Right forelimb (tissue), 1 donor: ENCODE measurements at regions not wholly inside any gene's neighbourhood (a gene's known extent, or its start where the extent isn't known, plus 50 kb on each side); places are given as distances from the start of the nearest gene placed in this dataset.

Source experiments
- DNase-seq: peaks from one replicate; pipeline ENCODE4 v3.0.0-alpha.2; 2018

- no peak for DNase-seq
These were observed 495.7 kb downstream of the GALC start for GRCh38 chr14:87497301-87497700.

- no peak for DNase-seq
These were observed 499.0 kb downstream of the GALC start for GRCh38 chr14:87494010-87494409.

GRCh38 chr14:87492561-87492960 is 500.4 kb downstream of the GALC start:
- no peak for DNase-seq

- no peak for DNase-seq
These were observed 501.2 kb downstream of the GALC start for GRCh38 chr14:87491816-87492215.

- DNase-seq: no peak
These were observed 503.7 kb downstream of the GALC start for GRCh38 chr14:87489196-87489819.

GRCh38 chr14:87483271-87484260 is 509.4 kb downstream of the GALC start:
- DNase-seq: no peak

DNA sequence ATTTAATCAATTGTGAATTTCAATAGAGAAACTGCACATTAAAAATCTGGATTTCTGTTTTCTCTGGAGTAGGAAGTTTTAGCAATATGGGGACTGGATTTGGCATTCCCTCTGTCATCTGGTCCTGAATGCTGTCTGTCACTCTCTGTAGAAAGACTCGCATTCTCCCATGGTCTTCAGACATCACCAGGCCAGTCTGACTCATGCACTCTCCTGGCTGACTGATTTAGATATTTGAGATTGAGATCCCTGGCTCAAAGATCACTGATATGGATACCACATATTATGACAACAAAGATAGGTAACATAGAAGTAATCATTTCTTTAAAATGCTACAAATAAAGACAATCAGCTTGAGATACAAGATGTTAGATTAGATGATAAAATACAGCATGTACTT is 524.5 kb downstream of the GALC start:
- no peak for DNase-seq

- no peak for DNase-seq
These were observed 525.4 kb downstream of the GALC start for GRCh38 chr14:87467578-87467977.

- DNase-seq: no peak
These were observed 527.2 kb downstream of the GALC start for GRCh38 chr14:87465770-87466169.

GRCh38 chr14:87461704-87462103 is 531.3 kb downstream of the GALC start:
- DNase-seq: no peak

DNA sequence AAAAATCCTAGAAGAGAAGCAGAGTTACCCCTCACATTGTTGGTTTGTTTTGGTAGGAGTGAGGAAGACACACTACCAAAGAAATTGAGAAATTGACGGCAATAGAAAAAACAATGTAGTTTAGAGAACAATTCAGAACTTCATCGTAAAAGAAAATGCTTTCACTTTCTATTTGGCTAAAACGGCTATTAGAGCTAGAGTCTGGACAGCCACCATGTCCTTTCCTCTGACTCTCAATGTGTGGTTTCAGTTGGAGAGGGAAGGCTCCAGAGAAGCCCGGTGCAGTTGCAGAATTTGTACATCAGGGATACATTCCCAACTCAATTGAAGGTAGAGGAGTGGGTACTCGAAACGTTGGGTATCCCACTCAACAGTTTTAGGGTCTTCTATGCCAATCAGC is 535.3 kb downstream of the GALC start:
- DNase-seq: no peak

- no peak for DNase-seq
These were observed 542.8 kb downstream of the GALC start for GRCh38 chr14:87450193-87450592.

DNA sequence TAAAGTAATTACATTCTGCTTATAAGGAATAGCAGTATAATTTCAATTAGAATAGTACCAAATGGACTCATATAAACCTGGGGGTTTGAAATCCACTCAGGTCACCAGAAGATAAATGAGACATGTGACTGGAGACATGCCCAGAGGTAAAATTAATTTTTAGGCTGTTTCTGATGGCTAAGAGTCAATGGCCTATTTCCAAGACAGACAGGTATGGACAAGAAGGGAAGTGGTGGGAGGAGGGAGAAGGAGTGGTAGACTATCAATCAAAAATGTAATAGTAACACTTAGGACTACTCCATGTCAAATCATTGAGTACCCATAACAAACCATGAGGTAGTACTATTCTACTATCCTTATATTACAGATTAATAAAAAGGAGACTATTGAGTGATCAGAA is 544.0 kb downstream of the GALC start:
- DNase-seq: no peak

DNA sequence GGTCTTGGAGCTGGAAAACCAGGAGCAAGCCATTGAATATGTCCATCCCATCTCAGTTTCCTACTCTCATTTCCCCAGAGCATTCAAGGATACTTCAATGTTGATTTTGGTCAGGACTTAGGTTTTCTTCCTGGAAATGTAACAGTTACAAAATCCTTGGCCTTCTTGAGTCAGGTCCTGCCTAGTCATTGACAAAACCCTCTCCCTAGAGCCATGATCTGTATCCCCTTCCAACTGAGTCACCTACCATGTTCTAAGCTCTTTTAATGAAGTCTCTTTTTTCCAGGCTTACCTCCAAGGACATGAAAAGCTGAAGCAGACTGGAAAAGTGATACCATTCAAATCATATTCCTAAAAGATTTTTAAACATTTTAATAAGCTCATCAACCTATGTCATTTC is 549.2 kb downstream of the GALC start:
- DNase-seq: no peak

GRCh38 chr14:87443039-87443438 is 549.9 kb downstream of the GALC start:
- DNase-seq: no peak

- no peak for DNase-seq
These were observed 555.8 kb downstream of the GALC start for GRCh38 chr14:87437158-87437557.

DNA sequence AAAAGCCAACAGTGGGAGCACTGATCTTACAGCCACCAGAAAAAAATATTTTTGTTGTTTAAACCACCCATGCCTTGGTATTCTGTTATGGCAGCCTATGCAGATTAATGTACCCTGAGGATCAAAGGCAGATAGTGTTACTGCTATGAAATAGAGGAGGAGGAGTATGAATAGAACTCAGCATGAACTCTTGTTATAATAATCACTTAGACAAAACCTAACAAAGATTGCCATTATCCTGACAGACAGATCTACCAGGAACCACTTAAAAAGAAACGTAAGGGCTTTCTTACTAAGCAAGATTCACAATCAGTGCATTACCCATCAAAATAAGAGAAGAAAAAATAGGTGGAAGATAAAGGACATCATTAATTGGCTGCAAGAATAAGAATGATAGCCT is 558.3 kb downstream of the GALC start:
- DNase-seq: no peak

DNA sequence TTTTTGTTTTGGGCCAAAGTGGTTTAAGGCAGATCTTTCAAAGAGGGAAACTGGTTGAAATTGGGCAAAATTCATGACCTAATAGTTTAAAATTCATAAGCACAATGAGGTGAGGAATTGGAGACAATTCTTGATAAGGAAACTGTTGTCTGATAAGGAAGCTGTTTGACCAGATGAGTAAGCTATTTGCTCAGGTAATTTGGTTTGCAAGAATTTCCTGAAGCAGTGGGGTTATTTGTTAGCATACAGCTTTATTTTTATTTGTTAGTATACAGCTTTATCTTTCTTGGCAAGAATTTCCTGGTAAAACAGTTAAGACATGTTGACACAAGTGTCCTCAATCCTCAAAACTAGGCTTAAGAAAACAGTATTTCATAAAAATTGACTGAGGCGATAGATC is 559.0 kb downstream of the GALC start:
- no peak for DNase-seq

GRCh38 chr14:87432698-87433097 is 560.3 kb downstream of the GALC start:
- DNase-seq: no peak

- DNase-seq: no peak
These were observed 562.2 kb downstream of the GALC start for GRCh38 chr14:87430810-87431209.

DNA sequence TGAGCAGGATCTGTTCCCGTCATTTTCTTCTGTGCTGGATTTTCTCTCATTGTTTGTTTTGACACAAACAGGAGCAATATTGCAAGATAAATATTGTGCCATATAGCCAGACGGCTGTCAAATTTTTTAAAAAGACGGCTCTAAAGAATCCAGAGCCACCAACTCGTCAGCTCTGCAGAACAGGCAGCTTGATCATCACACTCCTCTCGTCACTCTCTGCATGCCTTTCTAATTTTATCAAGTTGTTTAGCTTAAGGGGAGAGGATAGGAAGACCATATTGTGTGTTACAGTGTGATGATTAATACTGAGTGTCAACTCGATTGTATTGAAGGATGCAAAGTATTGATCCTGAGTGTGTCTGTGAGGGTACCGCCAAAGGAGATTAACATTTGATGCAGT is 562.8 kb downstream of the GALC start:
- DNase-seq: no peak

- no peak for DNase-seq
These were observed 573.1 kb downstream of the GALC start for GRCh38 chr14:87419925-87420324.

- no peak for DNase-seq
These were observed 581.6 kb downstream of the GALC start for GRCh38 chr14:87411370-87411769.

DNA sequence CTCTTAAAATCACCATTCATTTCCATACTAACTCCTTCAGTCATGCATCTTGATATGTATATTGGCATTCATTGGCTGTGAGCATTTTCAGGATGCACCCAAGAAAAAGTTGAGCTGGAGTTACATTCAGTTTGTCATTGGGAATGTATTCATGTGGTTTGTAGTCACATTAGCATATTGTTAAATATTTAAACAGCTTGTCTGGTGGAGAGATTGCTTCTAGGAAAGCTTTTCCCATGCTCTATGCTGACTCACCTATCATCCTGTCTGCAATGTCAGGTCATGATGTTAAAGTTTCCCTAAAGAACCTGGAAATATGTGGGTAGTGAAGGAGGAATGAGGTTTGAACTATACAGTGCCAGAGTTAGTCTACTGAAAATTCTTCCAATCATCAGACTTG is 583.6 kb downstream of the GALC start:
- DNase-seq: no peak
